Stimulated activated CD4-positive, alpha-beta T cell treated with anti-CD3 and anti-CD28 coated beads, TNF-alpha, amount 100 ng/mL, for 1 hour (primary cell): ENCODE measurements at regions not wholly inside any gene's neighbourhood (a gene's known extent, or its start where the extent isn't known, plus 50 kb on each side); places are given as distances from the start of the nearest gene placed in this dataset.

ENCODE experiments used
- DNase-seq, 3 donors: peaks; one replicate each; pipeline ENCODE4 v3.0.0-alpha.2; 2020; ENCODE audit warnings: low read depth in 3 of 3, low spot score in 1 of 3

GRCh38 chr17:77662833-77663232, 295.7 kb upstream of the TNRC6C start:
- no peak for DNase-seq

DNA sequence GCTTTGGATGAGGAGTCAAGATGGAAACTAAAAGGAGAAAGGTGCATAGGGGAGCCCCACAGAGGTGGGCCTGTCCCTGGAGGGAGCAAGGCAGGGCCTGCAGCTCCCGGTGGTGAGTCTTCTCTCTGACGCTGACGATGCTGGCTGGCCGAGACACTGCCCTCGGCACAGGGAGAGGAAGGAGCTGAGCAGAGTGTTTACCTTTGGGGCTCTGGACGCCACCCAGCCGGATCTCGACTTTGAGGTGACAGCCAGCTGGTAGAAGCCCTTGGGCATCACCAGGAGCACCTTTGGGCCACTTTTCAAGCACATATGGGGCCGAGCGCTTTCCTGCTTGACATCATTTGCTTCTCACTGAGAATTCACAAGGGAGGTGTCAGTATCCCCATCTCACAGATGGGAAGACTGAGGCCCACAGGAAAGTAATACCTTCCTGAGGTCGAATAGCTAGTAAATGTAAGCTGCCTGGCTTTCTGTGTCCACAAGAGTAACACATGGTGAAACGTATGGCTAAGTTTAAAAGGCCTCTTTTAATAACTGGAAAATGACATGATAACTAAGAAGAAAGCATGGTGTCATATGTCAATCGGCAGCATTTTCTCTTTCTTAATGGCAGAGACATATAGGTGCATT, 294.3 kb upstream of the TNRC6C start:
- no peak for DNase-seq

DNA sequence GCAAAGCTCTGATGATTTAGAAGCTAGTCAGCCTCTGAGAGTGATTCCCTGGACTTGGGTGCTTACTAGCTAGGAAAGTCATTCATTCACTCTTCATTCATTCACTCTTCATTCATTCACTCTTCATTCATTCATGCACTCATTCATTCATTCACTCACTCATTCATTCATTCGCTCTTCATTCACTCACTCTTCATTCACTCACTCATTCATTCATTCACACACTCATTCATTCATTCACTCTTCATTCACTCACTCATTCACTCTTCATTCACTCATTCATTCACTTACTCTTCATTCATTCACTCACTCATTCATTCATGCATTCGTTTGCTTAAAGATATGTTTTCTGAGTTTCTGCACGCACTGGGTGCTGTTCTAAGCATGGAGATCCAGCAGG, 292.7 kb upstream of the TNRC6C start:
- DNase-seq, result no peak

- DNase-seq, result no peak
These were observed 292.0 kb upstream of the TNRC6C start for GRCh38 chr17:77666462-77666861.

GRCh38 chr17:77666881-77667395, 291.6 kb upstream of the TNRC6C start:
- DNase-seq, result peak in 2 of 3 donors; percentile 13 to 22

GRCh38 chr17:77667478-77667877, 291.0 kb upstream of the TNRC6C start:
- no peak for DNase-seq

DNA sequence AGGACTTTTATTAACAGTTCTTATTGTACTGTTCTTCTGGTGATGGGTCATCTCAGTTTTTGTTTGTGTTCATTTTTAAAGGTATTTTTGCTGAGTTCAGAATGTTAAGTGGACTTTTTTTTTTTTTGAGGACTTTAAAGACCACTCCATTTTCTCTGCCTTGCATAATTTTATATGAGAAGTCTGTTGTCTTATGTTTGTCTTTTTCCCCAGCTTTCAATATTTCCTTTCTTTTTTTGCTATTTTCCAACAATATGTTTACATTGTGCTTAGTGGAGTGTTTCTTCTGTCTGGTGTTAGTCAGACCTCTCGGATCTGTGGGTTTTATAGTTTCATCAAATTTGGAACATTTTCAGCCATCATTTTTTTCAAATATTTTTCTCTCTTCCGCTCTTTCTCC, 290.0 kb upstream of the TNRC6C start:
- no peak for DNase-seq

DNA sequence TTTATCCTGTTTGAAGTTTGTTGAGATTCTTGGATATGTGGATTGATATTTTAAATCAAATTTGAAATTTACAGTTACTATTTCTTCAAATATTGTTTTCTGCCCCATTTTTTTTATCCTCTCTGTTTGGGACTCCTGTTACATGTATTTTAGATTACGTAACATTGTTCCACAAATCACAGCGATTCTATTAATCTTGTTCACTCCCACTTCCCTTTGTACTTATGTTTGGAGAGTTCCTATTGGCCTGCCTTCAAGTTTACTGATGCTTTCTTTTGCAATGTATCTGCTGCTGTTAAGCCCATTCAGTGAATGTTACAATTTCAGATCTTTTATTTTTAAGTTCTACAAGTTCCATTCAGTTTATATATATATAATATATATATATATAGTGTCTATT, 288.3 kb upstream of the TNRC6C start:
- no peak for DNase-seq

DNA sequence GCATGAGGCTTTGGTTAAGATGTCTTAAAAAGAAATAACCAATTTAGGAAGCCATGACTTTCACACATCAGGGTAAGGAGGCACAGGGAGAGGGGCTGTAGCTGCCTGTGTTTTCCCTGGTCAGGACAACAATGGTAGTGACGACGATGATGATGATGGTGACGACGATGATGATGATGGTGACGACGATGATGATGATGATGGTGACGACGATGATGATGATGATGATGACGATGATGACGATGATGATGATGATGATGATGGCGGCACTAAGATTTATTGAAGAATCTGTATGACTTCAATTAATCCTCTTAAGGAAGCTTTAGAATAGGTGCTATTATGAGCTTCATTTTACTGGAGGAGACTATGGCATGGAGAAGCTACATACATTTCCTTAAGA, 284.1 kb upstream of the TNRC6C start:
- DNase-seq, result no peak

DNA sequence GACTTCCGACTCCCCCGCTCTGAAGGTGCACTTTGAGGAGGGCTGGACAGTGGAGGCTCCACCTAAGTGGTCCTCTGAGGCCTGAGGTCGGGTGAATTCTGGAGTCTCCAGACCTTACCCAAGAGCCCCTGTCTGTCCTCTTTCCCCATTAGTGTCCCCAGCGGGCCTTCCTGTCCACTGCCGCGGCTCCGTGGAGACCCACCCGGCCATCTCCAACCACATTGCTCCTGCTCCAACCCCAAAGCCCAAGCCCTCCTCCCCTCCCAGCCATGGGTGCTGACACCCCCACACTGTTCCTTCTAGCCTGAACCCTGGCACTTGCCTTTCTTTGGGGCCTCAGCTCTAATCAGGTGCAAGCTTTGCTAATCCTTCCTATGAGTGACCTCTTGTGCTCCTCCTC, 283.1 kb upstream of the TNRC6C start:
- DNase-seq, result no peak

DNA sequence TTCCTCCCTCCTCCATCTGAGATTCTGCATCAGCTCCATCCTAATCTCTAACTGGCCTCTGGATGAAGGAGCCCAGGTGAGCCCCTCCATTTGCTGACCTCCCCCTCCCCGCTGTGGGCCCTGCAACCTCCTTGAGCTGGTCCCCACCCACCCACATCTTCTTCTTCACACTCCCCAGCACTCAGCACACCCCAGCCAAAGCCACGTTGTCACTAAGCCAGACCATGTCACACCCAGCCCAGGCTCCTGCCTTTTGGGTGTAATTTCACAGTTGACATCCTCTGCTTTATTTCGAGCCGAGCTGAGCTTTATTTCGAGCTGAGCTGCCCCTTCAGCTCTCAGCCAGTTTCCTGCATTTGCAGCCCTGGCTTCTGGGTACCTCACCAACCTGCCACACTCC, 282.7 kb upstream of the TNRC6C start:
- DNase-seq, result no peak

DNA sequence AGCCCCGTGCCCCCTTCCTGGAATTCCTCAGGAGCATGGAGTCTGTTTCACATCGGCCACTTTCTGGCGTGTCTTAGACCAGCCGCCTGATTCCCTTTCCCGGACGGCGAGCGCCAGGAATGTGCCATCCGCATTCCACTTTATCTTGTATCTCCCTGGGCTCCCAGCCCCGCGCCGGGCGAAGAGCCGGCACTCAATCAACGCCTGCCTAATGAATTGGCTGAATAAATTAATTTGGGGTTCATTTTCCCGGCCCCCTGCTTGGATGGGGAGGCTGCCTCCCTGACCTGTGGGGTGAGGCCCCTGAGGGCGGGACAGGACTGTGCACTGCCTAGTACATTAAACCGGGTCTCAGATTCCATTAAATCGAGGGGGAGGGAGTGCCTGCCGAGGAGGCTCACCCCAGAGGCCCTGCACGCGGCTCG, 282.3 kb upstream of the TNRC6C start:
- DNase-seq, result no peak

- DNase-seq, result no peak
These were observed 281.3 kb upstream of the TNRC6C start for GRCh38 chr17:77677211-77677610.

GRCh38 chr17:77677630-77678029, 280.9 kb upstream of the TNRC6C start:
- DNase-seq, result no peak

DNA sequence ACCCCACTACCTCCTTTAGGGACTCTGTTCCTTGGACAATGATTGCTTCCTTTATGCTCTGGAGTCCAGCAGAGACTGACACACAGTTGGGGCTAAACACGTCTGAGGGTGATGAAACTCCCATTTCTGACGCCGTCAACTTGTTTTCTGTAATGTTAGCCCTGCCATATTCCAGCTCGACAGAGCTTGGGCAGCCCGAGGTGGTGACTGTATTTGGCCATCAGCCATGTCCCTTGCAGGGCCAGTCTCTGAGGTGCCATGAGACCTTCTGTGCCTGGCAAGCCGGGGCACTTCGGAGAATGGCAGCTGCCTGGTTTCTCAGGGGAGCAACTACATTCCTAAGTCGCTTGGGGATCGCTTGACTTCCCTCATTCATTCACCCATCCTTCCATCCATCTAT, 278.9 kb upstream of the TNRC6C start:
- no peak for DNase-seq

DNA sequence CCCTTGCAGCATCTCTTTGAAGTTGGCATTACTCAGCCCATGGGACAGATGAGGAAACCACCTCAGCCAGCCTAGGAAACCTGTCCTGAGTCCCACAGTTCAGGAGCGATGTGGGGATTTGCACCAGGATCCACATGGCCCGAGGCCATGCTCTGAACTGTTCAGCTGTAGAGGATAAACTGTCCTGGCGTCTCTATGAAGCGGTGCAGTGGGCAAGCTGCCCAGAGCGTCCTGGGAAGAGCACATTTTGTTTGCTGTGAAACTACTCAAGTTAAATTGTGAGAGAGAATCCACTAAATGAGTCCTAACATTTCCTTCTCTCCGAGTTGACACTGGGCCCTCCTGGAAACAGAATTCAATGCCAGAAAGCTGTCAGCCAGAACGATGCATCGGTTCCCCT, 276.6 kb upstream of the TNRC6C start:
- no peak for DNase-seq

DNA sequence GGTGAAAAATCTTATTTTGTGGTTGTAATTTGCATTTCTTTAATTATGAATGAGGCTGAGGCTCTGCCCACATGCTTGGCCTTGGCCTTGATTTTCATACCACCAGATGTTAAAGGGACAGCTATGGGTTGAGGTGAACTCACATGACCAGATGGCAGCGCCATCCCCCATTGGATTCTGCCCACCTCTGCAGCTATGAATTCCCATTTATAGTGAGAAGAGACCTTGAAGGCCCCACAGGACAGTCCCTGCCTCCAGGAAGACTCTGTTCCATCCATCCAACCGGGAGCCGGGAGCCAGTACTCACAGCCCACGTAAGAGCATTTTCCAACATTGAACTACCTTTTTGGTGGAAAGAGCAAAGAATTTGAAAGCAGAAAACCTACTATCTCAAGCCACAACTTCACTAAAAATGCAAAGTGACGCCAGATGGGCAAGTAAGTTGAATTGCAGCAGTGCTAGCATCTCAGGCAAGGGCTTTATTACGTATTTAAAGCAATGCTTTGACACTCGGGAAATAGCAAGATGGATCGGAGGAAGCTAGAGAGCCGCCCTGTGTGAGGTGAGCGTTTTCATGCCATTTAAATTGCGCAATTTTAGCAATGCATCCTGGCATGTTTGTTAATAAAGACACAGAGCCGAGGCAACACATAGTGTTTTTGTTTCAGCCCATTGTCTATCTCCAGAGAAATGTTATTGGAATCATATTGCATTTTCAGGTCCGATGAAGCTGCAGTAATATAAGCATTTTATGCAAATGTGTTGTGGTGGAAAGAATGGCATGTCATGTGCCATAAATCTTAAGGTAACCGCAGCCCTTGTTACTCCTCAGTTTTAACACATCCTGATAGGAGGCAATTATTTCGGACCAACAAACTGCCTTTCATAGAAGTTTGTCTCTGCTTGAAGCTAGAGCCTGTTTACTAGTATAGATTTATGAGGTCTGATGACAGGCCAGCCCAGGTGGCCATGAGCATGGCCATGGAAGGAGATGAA, 273.4 kb upstream of the TNRC6C start:
- DNase-seq, result no peak

- DNase-seq, result no peak
These were observed 272.5 kb upstream of the TNRC6C start for GRCh38 chr17:77685881-77686486.

GRCh38 chr17:77686903-77687302, 271.6 kb upstream of the TNRC6C start:
- DNase-seq, result no peak

GRCh38 chr17:77687417-77687816, 271.1 kb upstream of the TNRC6C start:
- no peak for DNase-seq

DNA sequence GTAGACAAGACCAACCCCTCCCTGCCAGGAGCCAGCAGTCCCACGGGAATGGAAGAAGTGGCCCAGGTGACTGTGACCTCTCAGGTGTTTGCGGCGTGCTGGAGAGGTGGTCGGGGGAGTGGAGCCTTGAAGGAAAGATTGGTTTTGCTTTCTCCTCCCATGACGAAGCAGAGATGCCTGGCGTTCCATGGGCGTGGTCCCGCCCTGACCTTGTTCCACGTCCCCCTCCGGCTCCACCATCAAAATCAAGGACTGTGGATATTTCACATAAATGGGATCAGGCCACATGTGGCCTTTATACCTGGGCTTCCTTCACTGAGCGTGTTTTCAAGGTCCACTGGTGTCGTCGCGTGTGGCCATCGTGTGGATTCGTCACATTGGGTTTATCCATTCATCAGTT, 270.6 kb upstream of the TNRC6C start:
- DNase-seq, result no peak

DNA sequence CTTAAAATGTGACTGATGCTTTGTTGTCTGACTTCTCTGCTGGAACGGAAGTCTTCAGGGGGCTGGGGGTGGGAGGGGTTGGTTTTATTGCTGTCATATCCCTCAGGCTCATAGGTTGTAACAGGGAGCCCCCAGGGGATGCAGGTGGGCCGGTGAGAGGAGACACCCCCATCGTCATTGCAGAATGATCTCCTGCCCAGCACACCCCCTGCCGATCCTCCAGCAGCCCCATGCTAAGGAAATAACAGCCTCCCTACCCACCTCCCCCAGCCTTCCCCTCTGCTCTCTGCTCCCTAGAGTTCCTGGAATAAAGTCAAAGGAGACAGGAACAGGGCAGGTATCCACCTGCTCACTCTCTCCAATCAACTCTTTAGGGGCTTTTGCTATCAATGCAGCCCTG, 270.1 kb upstream of the TNRC6C start:
- DNase-seq, result no peak
